Kidney epithelial cell (primary cell): ENCODE measurements at regions not wholly inside any gene's neighbourhood (a gene's known extent, or its start where the extent isn't known, plus 50 kb on each side); places are given as distances from the start of the nearest gene placed in this dataset.

Experiments
- DNase-seq: peaks from one replicate; pipeline ENCODE4 v3.0.0-alpha.2; 2010; ENCODE audit warnings: low read depth
- H3K27me3 ChIP-seq: 2 replicates; pipeline ENCODE4 v1.6.0; 2011; ENCODE audit warnings: low read length; ENCODE audit not compliant: control insufficient read depth, insufficient read depth
- H3K36me3 ChIP-seq: 2 replicates; pipeline ENCODE4 v1.5.1; 2011; ENCODE audit warnings: low read length; ENCODE audit not compliant: control insufficient read depth, insufficient read depth
- H3K4me3 ChIP-seq: 2 replicates; pipeline ENCODE4 v1.5.1; 2011; ENCODE audit warnings: low read depth, mild to moderate bottlenecking, control low read depth, low read length
- TF ChIP-seq, protein P1 (sequence below): IDR thresholded peaks from 2 replicates; pipeline ENCODE4 v1.5.1; 2011; ENCODE audit warnings: mild to moderate bottlenecking, moderate library complexity, low read length, control low read depth, inconsistent platforms; ENCODE audit not compliant: insufficient read depth, poor library complexity, severe bottlenecking

DNA sequence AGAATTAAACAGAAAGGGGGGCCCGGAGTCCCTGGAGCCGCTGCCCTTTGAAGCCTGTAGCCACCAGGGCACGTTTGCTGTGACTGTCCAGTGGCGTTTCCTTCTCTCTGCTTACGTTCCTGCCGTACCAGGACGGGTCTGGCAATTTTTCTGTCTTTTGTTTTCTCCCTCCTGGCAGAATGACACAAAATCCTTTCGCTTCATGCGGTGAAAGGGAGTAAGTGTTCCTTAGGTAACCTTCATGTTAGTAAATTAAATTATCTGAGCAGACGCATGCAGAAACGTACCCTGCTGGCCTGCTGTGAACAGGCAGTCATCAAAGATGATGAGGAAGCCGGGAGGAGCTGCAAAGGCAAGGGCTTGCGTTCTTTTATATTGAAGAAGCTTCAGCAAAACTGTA, 299.3 kb upstream of the ARGLU1 start:
- TF ChIP-seq, protein P1, sequence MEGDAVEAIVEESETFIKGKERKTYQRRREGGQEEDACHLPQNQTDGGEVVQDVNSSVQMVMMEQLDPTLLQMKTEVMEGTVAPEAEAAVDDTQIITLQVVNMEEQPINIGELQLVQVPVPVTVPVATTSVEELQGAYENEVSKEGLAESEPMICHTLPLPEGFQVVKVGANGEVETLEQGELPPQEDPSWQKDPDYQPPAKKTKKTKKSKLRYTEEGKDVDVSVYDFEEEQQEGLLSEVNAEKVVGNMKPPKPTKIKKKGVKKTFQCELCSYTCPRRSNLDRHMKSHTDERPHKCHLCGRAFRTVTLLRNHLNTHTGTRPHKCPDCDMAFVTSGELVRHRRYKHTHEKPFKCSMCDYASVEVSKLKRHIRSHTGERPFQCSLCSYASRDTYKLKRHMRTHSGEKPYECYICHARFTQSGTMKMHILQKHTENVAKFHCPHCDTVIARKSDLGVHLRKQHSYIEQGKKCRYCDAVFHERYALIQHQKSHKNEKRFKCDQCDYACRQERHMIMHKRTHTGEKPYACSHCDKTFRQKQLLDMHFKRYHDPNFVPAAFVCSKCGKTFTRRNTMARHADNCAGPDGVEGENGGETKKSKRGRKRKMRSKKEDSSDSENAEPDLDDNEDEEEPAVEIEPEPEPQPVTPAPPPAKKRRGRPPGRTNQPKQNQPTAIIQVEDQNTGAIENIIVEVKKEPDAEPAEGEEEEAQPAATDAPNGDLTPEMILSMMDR, result peak; percentile 16
- DNase-seq, result no peak
- Histone ChIP-seq H3K27me3 (no peaks in the 10 kb centered on the region), H3K4me3 (peak overlapping the region; percentile 17), H3K36me3 (no peaks in the 10 kb centered on the region)

DNA sequence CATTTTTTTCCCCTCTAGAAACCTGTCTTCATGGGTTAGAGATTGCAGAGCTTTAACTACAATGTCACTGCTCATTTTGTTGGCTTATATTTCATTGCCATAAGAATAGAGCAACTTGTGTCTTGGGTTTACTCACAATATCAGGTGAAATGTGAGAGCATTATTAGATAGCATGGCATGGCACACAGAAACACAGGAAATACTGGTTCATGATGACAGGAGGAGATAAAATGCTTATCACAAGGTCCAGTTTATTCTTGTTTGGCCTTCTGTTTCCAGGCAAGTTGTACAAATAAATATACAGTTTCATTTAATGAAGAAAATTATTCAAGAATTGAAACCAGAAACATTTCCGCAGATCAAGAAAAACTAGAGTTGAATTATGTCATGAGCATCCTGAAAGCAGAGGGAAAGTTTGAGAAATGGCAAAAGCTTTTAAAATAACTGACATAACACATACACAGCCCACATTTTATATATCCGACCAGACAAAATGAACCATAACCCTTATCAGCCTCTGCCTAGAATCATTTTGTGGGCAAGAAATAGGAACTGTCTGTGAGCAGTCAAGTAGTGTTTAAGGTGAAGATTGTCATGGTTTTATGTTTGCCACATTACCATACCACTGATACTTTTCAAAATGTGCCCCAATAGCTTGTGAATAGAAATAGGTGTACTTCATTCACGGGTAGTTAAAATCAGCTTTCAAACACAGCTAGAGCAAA, 297.9 kb upstream of the ARGLU1 start:
- H3K4me3 ChIP-seq, result no peak overlapping the region
- TF ChIP-seq, protein P1, result no peak
- DNase-seq, result no peak
- no peaks in the 10 kb centered on the region for H3K27me3 ChIP-seq
- no peaks in the 10 kb centered on the region for H3K36me3 ChIP-seq

DNA sequence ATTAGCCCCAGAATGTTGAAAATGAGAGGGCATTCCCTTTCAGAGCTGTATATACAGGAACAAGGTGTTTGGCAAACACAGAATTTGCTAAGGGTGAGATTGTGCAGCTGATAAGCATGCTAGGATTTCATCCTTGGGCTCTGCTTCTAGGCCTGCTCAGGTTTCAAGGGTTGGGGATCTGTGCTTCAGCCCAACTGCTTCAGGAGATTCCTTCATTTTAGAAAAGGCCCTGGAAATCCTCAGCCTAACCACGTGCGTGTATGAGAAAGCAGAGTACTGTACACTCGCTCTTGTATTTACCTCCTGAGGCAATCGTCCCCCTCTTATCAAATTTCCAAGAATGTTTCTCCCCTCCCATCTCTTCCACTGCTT, 291.6 kb upstream of the ARGLU1 start:
- Histone ChIP-seq H3K27me3 (no peaks in the 10 kb centered on the region), H3K4me3 (no peak overlapping the region), H3K36me3 (no peaks in the 10 kb centered on the region)
- TF ChIP-seq, protein P1, result no peak
- no peak for DNase-seq

DNA sequence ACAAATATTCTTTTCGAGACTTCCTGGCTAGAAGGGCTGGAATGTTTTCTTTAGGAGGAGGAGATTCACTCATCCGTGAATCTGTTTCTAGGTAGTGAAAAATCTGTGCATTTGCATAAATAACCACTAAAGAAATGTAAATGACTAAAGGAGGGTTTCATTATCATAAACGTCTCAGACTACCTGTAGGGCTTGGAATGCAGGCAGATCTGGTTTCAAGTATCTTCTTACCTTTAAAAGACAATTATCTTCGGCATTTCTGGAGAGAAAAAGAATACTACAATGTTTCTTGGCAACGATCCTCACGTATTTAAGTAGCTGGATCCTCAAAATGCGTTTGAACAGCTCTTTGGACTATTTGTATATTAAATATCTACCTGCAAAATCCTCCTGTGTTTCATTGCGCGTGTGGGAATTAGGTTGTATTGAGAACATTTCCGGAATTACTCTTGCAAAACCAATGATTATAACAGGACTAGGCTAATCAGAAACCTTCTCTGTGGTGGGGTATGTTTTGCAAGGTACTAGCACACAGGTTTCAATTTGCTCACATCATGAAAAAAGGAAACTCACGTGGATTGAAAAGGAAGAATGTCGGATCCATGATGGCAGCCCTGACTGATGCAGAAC, 291.1 kb upstream of the ARGLU1 start:
- Histone ChIP-seq H3K4me3 (no peak overlapping the region), H3K36me3 (no peaks in the 10 kb centered on the region), H3K27me3 (no peaks in the 10 kb centered on the region)
- TF ChIP-seq, protein P1, result no peak
- no peak for DNase-seq

DNA sequence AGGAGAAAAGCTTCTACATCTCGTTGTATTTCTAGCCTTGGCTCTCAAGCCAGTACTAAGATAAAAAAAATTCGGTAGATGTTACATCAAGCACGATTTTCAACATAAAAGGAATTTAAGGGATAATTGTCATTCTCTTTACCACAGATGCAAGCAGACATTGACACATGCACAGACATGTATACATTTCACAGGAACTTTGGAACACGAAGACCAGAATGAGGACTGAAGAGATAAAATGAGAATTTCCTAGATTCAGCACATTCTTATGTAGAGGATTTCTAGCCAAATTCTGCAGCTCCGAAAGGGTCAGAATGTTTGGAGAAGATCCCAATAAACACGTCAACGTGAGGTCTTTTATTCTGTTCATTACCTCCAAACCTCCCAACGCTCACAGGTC, 284.5 kb upstream of the ARGLU1 start:
- Histone ChIP-seq H3K27me3 (no peaks in the 10 kb centered on the region), H3K36me3 (no peaks in the 10 kb centered on the region), H3K4me3 (no peak overlapping the region)
- TF ChIP-seq, protein P1, result no peak
- no peak for DNase-seq

DNA sequence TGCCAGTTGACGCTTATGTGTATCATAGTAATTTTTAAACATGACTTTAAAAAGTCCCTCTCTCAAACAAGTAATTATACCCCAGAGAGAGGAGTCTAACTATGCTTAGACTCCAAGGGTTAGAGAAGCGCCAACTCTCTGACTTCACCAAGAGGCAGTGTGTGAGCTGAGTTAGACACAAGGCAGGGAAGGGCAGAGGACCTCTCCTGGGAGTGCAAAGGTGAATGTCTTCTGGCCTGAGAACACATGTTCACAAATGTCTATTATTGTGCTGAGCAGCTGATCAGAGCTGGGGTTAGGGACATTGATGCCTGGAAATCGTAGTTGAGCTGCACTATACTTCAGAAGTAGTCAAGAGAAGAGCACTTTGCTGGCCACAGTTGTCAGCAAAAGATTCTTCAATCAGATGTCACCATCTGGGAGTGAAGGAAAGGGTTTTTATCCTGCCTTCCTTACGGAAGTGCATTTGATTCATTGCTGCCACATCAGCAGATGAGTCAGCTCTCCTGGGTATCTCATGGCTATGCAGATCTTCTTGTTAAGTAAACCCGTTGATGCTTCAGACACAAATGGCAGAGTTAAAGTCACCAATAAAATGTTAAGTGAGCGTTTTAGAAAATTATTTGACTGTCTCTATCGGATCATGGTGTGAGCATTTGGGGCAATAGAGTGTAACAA, 283.2 kb upstream of the ARGLU1 start:
- Histone ChIP-seq H3K27me3 (no peaks in the 10 kb centered on the region), H3K4me3 (no peak overlapping the region), H3K36me3 (no peaks in the 10 kb centered on the region)
- DNase-seq, result no peak
- TF ChIP-seq, protein P1, result no peak
